ENCODE measurements at regions not wholly inside any gene's neighbourhood (a gene's known extent, or its start where the extent isn't known, plus 50 kb on each side); places are given as distances from the start of the nearest gene placed in this dataset.

GRCh38 chr13:60318186-60318585, 78.8 kb upstream of the TDRD3 start:
- no peak for TF ChIP-seq CTCF (IDR thresholded peaks at IDR 0.05; ENCODE audit: low read length, missing control alignments)
- DNase-seq (ENCODE audit: low read depth): no peak
- no peak overlapping the region for H3K4me3 ChIP-seq (replicated peaks; ENCODE audit: low read depth, low read length)

- no peak overlapping the region for H3K4me3 ChIP-seq (replicated peaks; ENCODE audit: low read depth, low read length)
- TF ChIP-seq CTCF (IDR thresholded peaks at IDR 0.05; ENCODE audit: low read length, missing control alignments): no peak
- DNase-seq (ENCODE audit: low read depth): no peak
These were observed 72.9 kb upstream of the TDRD3 start for GRCh38 chr13:60324131-60324530.

- no peak overlapping the region for H3K4me3 ChIP-seq (replicated peaks; ENCODE audit: low read depth, low read length)
- DNase-seq (ENCODE audit: low read depth): no peak
- no peak for TF ChIP-seq CTCF (IDR thresholded peaks at IDR 0.05; ENCODE audit: low read length, missing control alignments)
These were observed 70.7 kb upstream of the TDRD3 start for GRCh38 chr13:60326273-60326672.

GRCh38 chr13:60327511-60327910, 69.5 kb upstream of the TDRD3 start:
- H3K4me3 ChIP-seq (replicated peaks; ENCODE audit: low read depth, low read length): no peak overlapping the region
- TF ChIP-seq CTCF (IDR thresholded peaks at IDR 0.05; ENCODE audit: low read length, missing control alignments): no peak
- DNase-seq (ENCODE audit: low read depth): no peak

- DNase-seq (ENCODE audit: low read depth): no peak
- no peak for TF ChIP-seq CTCF (IDR thresholded peaks at IDR 0.05; ENCODE audit: low read length, missing control alignments)
- no peak overlapping the region for H3K4me3 ChIP-seq (replicated peaks; ENCODE audit: low read depth, low read length)
These were observed 68.9 kb upstream of the TDRD3 start for GRCh38 chr13:60328073-60328472.

- H3K4me3 ChIP-seq (replicated peaks; ENCODE audit: low read depth, low read length): no peak overlapping the region
- peak; percentile 45 for DNase-seq (ENCODE audit: low read depth)
- TF ChIP-seq CTCF (IDR thresholded peaks at IDR 0.05; ENCODE audit: low read length, missing control alignments): peak; percentile 46
These were observed 67.6 kb upstream of the TDRD3 start for GRCh38 chr13:60329221-60329923.
